H1 (cell line): ENCODE measurements at regions not wholly inside any gene's neighbourhood (a gene's known extent, or its start where the extent isn't known, plus 50 kb on each side); places are given as distances from the start of the nearest gene placed in this dataset.

Source experiments
- GABPA ChIP-seq: IDR thresholded peaks from 2 replicates; pipeline ENCODE4 v1.6.1; 2011; ENCODE audit warnings: mild to moderate bottlenecking, low read length, moderate library complexity, borderline replicate concordance; ENCODE audit not compliant: insufficient read depth
- KDM1A ChIP-seq: fragments of 200-600, 300-600 bp; sonication (generic); IDR thresholded peaks from 2 replicates; pipeline ENCODE4 v1.7.1; 2016; ENCODE audit warnings: mild to moderate bottlenecking, low read length, borderline replicate concordance
- TF ChIP-seq, protein P1 (sequence below), 3 experiments: IDR thresholded peaks; 1 replicate in 2 of 3; 2 replicates in 1 of 3; pipeline versions ENCODE4 v1.5.1 to v1.6.1; 2011; ENCODE audit warnings: low read length in 3 of 3, mild to moderate bottlenecking in 3 of 3, inconsistent platforms in 2 of 3, low read depth in 1 of 3, moderate library complexity in 1 of 3; ENCODE audit not compliant: insufficient read depth in 1 of 3; ENCODE audit errors: control extremely low read depth in 1 of 3

DNA sequence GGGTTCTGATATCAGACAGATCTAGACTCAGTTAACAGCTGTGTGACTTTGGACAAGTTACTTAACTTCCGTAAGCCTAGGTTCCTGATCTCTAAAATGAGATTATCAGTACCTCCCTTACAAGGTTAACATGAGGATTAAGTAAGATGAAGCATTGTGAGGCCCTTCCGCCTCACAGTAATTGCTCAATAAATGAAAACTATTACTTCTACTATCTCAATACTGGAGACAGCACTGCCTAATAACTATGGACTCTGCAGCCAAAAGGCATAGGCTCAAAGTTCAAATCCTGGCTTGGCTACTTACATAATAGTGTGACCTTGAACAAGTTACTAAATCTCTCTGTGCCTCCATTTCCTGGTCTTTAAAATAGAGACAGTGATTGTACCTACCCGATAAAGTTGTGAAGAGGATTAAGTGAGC lies 82.0 kb upstream of the ATP11B start:
- TF ChIP-seq KDM1A: no peak
- TF ChIP-seq, protein P1, sequence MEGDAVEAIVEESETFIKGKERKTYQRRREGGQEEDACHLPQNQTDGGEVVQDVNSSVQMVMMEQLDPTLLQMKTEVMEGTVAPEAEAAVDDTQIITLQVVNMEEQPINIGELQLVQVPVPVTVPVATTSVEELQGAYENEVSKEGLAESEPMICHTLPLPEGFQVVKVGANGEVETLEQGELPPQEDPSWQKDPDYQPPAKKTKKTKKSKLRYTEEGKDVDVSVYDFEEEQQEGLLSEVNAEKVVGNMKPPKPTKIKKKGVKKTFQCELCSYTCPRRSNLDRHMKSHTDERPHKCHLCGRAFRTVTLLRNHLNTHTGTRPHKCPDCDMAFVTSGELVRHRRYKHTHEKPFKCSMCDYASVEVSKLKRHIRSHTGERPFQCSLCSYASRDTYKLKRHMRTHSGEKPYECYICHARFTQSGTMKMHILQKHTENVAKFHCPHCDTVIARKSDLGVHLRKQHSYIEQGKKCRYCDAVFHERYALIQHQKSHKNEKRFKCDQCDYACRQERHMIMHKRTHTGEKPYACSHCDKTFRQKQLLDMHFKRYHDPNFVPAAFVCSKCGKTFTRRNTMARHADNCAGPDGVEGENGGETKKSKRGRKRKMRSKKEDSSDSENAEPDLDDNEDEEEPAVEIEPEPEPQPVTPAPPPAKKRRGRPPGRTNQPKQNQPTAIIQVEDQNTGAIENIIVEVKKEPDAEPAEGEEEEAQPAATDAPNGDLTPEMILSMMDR (IDR thresholded peaks at IDR 0.05; ENCODE audit: control extremely low read depth in 1 of 3, insufficient read depth in 1 of 3, low read depth in 1 of 3, low read length in 3 of 3): no peak
- TF ChIP-seq GABPA: no peak
